Ishikawa (cell line): ENCODE measurements at regions not wholly inside any gene's neighbourhood (a gene's known extent, or its start where the extent isn't known, plus 50 kb on each side); places are given as distances from the start of the nearest gene placed in this dataset.

ENCODE experiments used
- CEBPB ChIP-seq: IDR thresholded peaks from 2 replicates; pipeline ENCODE4 v1.6.1; 2012
- CREB1 ChIP-seq: IDR thresholded peaks from 2 replicates; pipeline ENCODE4 v1.6.1; 2012; ENCODE audit warnings: low read depth
- EGR1 ChIP-seq: IDR thresholded peaks from 2 replicates; pipeline ENCODE4 v1.6.1; 2012
- EP300 ChIP-seq: IDR thresholded peaks from 2 replicates; pipeline ENCODE4 v1.6.1; 2012; ENCODE audit warnings: borderline replicate concordance
- FOXM1 ChIP-seq: IDR thresholded peaks from 2 replicates; pipeline ENCODE4 v1.6.1; 2012; ENCODE audit warnings: low read depth, borderline replicate concordance
- MAX ChIP-seq: IDR thresholded peaks from 2 replicates; pipeline ENCODE4 v1.6.1; 2012
- NFIC ChIP-seq: IDR thresholded peaks from 2 replicates; pipeline ENCODE4 v1.6.1; 2012
- RAD21 ChIP-seq: IDR thresholded peaks from 2 replicates; pipeline ENCODE4 v1.6.1; 2012; ENCODE audit warnings: low read depth
- REST ChIP-seq: IDR thresholded peaks from 2 replicates; pipeline ENCODE4 v1.6.1; 2012; ENCODE audit warnings: low read depth, mild to moderate bottlenecking
- TAF1 ChIP-seq: IDR thresholded peaks from 2 replicates; pipeline ENCODE4 v1.6.1; 2012; ENCODE audit warnings: low read depth, mild to moderate bottlenecking
- TCF12 ChIP-seq: IDR thresholded peaks from 2 replicates; pipeline ENCODE4 v1.6.1; 2012; ENCODE audit warnings: low read depth
- TEAD4 ChIP-seq: IDR thresholded peaks from 2 replicates; pipeline ENCODE4 v1.6.1; 2012
- USF1 ChIP-seq: IDR thresholded peaks from 2 replicates; pipeline ENCODE4 v1.6.1; 2012
- YY1 ChIP-seq: IDR thresholded peaks from 2 replicates; pipeline ENCODE4 v1.6.1; 2012; ENCODE audit warnings: low read depth
- ZBTB7A ChIP-seq: IDR thresholded peaks from 2 replicates; pipeline ENCODE4 v1.6.1; 2012; ENCODE audit warnings: low read depth

GRCh38 chr2:188203776-188204175, 87.9 kb upstream of the GULP1 start:
- TF ChIP-seq NFIC: no peak
- no peak for TF ChIP-seq RAD21
- TF ChIP-seq ZBTB7A: no peak
- TF ChIP-seq REST: no peak
- TF ChIP-seq TAF1: no peak

GRCh38 chr2:188204824-188205223, 86.8 kb upstream of the GULP1 start:
- TF ChIP-seq RAD21: 0 out of 2 replicates have a peak, but pooled peaks have one; percentile 8
- no peak for TF ChIP-seq NFIC

GRCh38 chr2:188207554-188207953, 84.1 kb upstream of the GULP1 start:
- TF ChIP-seq REST: no peak
- TF ChIP-seq CREB1: no peak
- no peak for TF ChIP-seq YY1
- no peak for TF ChIP-seq TAF1
- no peak for TF ChIP-seq ZBTB7A
- no peak for TF ChIP-seq CEBPB
- no peak for TF ChIP-seq FOXM1
- TF ChIP-seq TCF12: no peak
- TF ChIP-seq USF1: no peak
- no peak for TF ChIP-seq RAD21
- no peak for TF ChIP-seq EGR1
- no peak for TF ChIP-seq EP300

- TF ChIP-seq REST: no peak
- no peak for TF ChIP-seq TAF1
- no peak for TF ChIP-seq EP300
- TF ChIP-seq USF1: no peak
- TF ChIP-seq MAX: no peak
- no peak for TF ChIP-seq EGR1
- no peak for TF ChIP-seq TCF12
- TF ChIP-seq FOXM1: no peak
- no peak for TF ChIP-seq ZBTB7A
- no peak for TF ChIP-seq TEAD4
- no peak for TF ChIP-seq CEBPB
- no peak for TF ChIP-seq NFIC
- TF ChIP-seq RAD21: no peak
- no peak for TF ChIP-seq CREB1
- no peak for TF ChIP-seq YY1
Observed at GRCh38 chr2:188209218-188209617, 82.5 kb upstream of the GULP1 start.

- no peak for TF ChIP-seq TCF12
- no peak for TF ChIP-seq RAD21
- TF ChIP-seq REST: no peak
- TF ChIP-seq ZBTB7A: no peak
- TF ChIP-seq YY1: no peak
- TF ChIP-seq TAF1: no peak
- TF ChIP-seq MAX: no peak
- no peak for TF ChIP-seq NFIC
- TF ChIP-seq EP300: no peak
- no peak for TF ChIP-seq EGR1
- TF ChIP-seq CREB1: no peak
Observed at GRCh38 chr2:188217264-188217663, 74.4 kb upstream of the GULP1 start.
